ENCODE measurements at regions not wholly inside any gene's neighbourhood (a gene's known extent, or its start where the extent isn't known, plus 50 kb on each side); places are given as distances from the start of the nearest gene placed in this dataset.

DNA sequence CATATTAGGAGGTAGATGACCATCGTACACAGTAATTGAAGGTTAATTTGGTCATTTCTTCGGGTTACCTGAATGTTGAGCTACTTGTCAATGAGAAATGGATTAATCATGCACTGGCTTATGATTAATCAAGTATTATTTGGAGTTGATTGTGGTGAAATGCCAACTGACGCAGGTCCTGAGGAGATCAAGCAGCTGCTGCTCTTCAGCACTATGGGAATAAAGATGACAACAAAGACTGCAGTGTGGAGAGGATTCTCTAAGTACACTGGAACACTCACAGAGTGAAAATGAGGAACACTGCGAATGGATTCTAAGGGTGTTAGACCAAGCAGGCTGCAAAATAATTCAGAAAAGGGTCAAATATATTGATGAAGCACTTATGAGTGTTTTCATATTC lies 202.8 kb upstream of the DIO2 start:
- Histone ChIP-seq H3K27ac (ENCODE audit: low read depth, low read length, poor library complexity, severe bottlenecking) (no peak overlapping the region), H3K36me3 (ENCODE audit: insufficient read depth, low read length) (no peaks in the 10 kb centered on the region), H3K79me2 (ENCODE audit: insufficient read depth, low read depth, low read length) (no peaks in the 10 kb centered on the region), H3K4me2 (ENCODE audit: low read length) (no peak overlapping the region), H3K9me3 (ENCODE audit: low read length) (no peaks in the 10 kb centered on the region), H4K20me1 (ENCODE audit: insufficient read depth, low read length) (no peaks in the 10 kb centered on the region), H3K4me1 (ENCODE audit: insufficient read depth, low read length, poor library complexity, severe bottlenecking) (no peaks in the 10 kb centered on the region), H3K4me3 (ENCODE audit: low read depth, low read length, poor library complexity, severe bottlenecking) (no peak overlapping the region), H3K9me2 (ENCODE audit: insufficient read depth, low read length) (no peaks in the 10 kb centered on the region), H2AFZ (ENCODE audit: low read length) (no peak overlapping the region)
- BruUV-seq (replicated peaks), result no TSS peak
- ChIA-PET POLR2A (no interaction called here), CTCF (ENCODE audit: unreplicated experiment) (no interaction called here)
- intact Hi-C loops (cut with micrococcal nuclease; ENCODE audit: unreplicated experiment), result no loop called here
- no peak for DNase-seq (ENCODE audit: low spot score)
- TF ChIP-seq, protein P1, sequence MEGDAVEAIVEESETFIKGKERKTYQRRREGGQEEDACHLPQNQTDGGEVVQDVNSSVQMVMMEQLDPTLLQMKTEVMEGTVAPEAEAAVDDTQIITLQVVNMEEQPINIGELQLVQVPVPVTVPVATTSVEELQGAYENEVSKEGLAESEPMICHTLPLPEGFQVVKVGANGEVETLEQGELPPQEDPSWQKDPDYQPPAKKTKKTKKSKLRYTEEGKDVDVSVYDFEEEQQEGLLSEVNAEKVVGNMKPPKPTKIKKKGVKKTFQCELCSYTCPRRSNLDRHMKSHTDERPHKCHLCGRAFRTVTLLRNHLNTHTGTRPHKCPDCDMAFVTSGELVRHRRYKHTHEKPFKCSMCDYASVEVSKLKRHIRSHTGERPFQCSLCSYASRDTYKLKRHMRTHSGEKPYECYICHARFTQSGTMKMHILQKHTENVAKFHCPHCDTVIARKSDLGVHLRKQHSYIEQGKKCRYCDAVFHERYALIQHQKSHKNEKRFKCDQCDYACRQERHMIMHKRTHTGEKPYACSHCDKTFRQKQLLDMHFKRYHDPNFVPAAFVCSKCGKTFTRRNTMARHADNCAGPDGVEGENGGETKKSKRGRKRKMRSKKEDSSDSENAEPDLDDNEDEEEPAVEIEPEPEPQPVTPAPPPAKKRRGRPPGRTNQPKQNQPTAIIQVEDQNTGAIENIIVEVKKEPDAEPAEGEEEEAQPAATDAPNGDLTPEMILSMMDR (conservative IDR thresholded peaks at IDR 0.05; ENCODE audit: low read length), result no peak
- TF ChIP-seq EZH2phosphoT487 (IDR thresholded peaks at IDR 0.05; ENCODE audit: borderline replicate concordance, low read depth, low read length), result no peak

- DNase-seq (ENCODE audit: low spot score), result no peak
- TF ChIP-seq EZH2phosphoT487 (IDR thresholded peaks at IDR 0.05; ENCODE audit: borderline replicate concordance, low read depth, low read length), result no peak
- TF ChIP-seq, protein P1 (conservative IDR thresholded peaks at IDR 0.05; ENCODE audit: low read length), result no peak
- Histone ChIP-seq H3K4me2 (ENCODE audit: low read length) (no peak overlapping the region), H3K79me2 (ENCODE audit: insufficient read depth, low read depth, low read length) (no peaks in the 10 kb centered on the region), H3K4me3 (ENCODE audit: low read depth, low read length, poor library complexity, severe bottlenecking) (no peak overlapping the region), H3K4me1 (ENCODE audit: insufficient read depth, low read length, poor library complexity, severe bottlenecking) (no peaks in the 10 kb centered on the region), H4K20me1 (ENCODE audit: insufficient read depth, low read length) (no peaks in the 10 kb centered on the region), H3K9me2 (ENCODE audit: insufficient read depth, low read length) (no peaks in the 10 kb centered on the region), H3K36me3 (ENCODE audit: insufficient read depth, low read length) (no peaks in the 10 kb centered on the region), H3K27ac (ENCODE audit: low read depth, low read length, poor library complexity, severe bottlenecking) (no peak overlapping the region), H2AFZ (ENCODE audit: low read length) (no peak overlapping the region), H3K9me3 (ENCODE audit: low read length) (no peaks in the 10 kb centered on the region)
- no TSS peak for BruUV-seq (replicated peaks)
- CTCF ChIA-PET (ENCODE audit: unreplicated experiment), result no interaction called here
- POLR2A ChIA-PET, result interaction anchor here (0.9 kb wide), 1 partner anchor 14 kb away, joined by 3 read pairs; no protein-coding TSS in a partner anchor
- intact Hi-C loops (cut with micrococcal nuclease; ENCODE audit: unreplicated experiment), result no loop called here
Observed at GRCh38 chr14:80404413-80404812, 193.1 kb upstream of the DIO2 start.

DNA sequence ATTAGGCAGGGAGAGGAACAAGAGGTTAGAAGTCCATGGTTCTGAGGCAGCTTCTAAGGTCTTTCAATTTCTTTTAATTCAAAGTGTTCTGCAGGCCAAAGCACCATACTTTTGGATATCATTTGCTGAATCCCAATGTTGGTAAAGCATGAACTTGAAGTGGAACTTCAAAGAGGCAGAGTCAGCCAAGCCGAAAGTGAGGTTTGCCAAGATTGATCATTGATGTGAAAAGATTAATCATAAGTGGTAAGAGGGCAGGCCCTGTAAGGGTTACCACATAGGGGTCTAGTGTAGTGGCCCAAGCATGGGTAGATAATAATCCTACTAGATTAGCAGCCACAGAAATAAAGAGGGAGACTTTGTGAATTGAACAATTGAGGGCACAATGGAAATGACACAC lies 191.7 kb upstream of the DIO2 start:
- POLR2A ChIA-PET, result no interaction called here
- no peaks in the 10 kb centered on the region for H4K20me1 ChIP-seq (ENCODE audit: insufficient read depth, low read length)
- CTCF ChIA-PET (ENCODE audit: unreplicated experiment), result no interaction called here
- no peaks in the 10 kb centered on the region for H3K36me3 ChIP-seq (ENCODE audit: insufficient read depth, low read length)
- no peaks in the 10 kb centered on the region for H3K9me3 ChIP-seq (ENCODE audit: low read length)
- no TSS peak for BruUV-seq (replicated peaks)
- no peak for DNase-seq (ENCODE audit: low spot score)
- no peak overlapping the region for H3K27ac ChIP-seq (ENCODE audit: low read depth, low read length, poor library complexity, severe bottlenecking)
- no peak overlapping the region for H2AFZ ChIP-seq (ENCODE audit: low read length)
- no peaks in the 10 kb centered on the region for H3K79me2 ChIP-seq (ENCODE audit: insufficient read depth, low read depth, low read length)
- intact Hi-C loops (cut with micrococcal nuclease; ENCODE audit: unreplicated experiment), result no loop called here
- H3K4me3 ChIP-seq (ENCODE audit: low read depth, low read length, poor library complexity, severe bottlenecking), result no peak overlapping the region
- H3K4me1 ChIP-seq (ENCODE audit: insufficient read depth, low read length, poor library complexity, severe bottlenecking), result no peaks in the 10 kb centered on the region
- TF ChIP-seq, protein P1 (conservative IDR thresholded peaks at IDR 0.05; ENCODE audit: low read length), result no peak
- no peak for TF ChIP-seq EZH2phosphoT487 (IDR thresholded peaks at IDR 0.05; ENCODE audit: borderline replicate concordance, low read depth, low read length)
- H3K4me2 ChIP-seq (ENCODE audit: low read length), result no peak overlapping the region
- H3K9me2 ChIP-seq (ENCODE audit: insufficient read depth, low read length), result no peaks in the 10 kb centered on the region
